HG02970 (cell line): ENCODE measurements at regions not wholly inside any gene's neighbourhood (a gene's known extent, or its start where the extent isn't known, plus 50 kb on each side); places are given as distances from the start of the nearest gene placed in this dataset.
"Not testable (repeated sequence)": the region's sequence is repeated elsewhere in the genome, so short reads cannot be mapped to it uniquely, and the experiment has no call there.

Source experiments
- ATAC-seq: cut with Tn5 transposase; IDR thresholded peaks from one replicate; pipeline ENCODE4 v1.9.1; 2021; ENCODE audit warnings: mild to moderate bottlenecking, moderate library complexity, moderate number of reproducible peaks; ENCODE audit not compliant: unreplicated experiment, low FRiP score

DNA sequence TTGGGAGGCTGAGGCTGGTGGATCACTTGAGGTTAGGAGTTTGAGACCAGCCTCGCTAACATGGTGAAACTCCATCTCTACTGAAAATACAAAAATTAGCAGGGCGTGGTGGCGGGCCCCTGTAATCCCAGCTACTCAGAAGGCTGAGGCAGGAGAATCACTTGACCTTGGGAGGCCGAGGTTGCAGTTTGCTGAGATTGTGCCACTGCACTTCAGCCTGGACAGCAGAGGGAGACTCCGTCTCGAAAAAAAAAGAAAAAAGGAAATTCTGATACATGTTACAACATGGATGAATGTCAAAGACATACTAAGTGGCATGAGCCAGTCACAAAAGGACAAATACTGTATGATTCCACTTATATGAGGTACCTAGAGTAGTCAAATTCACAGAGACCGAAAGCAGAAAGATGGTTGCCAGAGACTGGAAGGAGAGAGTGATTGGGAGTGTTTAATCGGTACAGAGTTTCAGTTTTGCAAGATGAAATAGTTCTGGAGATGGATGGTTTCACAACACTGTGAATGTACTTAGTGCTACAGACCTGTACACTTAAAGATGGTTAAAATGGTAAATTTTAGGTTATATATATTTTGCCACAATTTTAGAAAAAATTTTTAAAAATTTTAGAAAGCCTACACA, 92.3 kb downstream of the BLID start:
- no peak for ATAC-seq

DNA sequence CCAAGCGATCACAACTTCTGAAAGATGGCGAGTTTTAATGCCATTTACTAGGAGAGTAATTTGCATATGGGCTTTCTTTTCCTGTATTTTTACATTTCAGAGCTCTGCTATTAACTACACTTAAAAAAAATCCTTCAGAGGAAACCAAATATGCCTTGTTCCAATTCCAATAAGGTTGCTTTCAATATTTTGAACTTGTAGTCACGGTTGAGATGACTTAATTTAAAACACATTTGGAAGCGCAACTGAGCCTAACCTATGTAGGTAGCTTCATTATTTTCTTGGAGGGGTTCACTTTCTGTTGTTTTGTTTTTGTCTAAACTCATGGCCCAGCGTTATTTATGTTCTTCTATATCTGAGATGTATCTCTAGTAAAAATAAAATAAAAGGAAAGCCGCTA, 93.4 kb downstream of the BLID start:
- ATAC-seq = no peak

DNA sequence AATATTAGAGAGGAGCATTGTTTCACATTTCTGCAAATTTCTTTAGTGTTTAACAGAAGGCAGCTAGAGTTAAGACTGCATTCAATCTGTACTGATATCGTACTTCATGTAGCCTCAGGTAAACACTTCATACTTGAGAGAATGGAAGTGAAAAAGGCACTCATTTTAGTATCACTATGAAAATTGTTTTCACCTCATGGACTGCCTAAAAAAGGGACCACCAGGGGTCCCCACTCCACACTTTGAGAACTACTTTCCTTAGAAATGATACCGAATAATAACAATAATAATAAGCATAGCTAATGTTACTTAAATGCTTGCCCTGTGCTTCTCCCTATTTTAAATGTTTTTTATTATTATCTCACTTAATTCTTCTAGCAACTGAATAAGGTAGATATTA, 95.1 kb downstream of the BLID start:
- ATAC-seq = no peak

DNA sequence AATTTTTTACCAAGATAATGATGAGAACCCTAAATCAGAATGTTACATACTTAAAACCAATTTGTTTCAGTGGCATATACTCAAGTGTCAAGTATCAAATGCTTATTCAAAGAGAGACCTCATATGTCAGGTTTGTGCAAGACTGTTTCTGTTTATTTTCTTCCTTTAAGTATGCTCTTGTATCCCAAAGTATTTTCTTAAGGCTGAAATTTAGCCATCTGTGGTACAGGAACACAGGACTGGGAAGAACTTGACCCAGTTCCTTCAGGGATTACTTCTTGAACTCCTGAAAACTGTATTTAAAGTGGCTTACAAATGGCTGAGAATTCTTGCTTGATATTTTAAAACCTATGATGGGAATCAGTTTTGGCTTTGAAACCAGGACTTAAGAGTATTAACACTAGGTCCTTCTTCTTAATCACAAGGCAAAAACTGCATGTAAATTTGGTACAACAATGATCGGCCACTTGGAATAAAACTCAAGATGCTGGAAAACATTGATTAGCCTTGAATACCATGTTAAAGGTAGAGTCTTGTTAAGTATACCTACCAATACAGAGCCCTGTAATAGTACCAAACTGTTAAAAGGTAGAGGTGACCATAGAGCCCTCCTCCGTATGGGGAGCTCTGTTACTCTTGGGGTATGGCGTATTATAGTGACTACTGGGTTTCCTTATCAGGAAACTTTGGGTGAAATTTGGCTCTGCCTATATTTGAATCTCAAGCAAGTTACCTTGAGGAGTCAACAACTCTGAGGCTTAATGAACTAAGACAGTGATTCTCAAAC, 95.9 kb downstream of the BLID start:
- ATAC-seq = no peak

DNA sequence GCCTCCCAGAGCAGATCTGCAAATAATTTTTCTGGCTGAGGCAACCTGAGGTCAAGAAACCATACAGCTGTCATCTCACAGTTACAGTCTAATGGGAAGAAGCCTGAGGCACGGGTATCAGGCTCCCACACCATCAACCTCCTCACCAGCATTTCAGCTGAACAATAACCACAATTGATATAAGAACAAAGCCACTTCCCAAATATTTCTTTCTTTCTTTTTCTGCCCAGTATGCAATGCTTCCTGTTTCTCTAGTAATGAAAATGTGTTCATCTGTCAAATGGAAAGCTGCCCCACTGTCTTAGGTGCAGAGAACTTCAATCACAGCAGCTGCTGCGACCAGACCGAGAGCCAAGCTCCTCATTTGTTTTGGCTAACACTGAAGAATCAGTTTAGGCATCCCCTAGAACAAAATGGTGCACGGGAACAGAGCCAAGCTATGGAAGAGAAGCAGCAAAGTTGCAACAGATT, 108.4 kb downstream of the BLID start:
- no peak for ATAC-seq

DNA sequence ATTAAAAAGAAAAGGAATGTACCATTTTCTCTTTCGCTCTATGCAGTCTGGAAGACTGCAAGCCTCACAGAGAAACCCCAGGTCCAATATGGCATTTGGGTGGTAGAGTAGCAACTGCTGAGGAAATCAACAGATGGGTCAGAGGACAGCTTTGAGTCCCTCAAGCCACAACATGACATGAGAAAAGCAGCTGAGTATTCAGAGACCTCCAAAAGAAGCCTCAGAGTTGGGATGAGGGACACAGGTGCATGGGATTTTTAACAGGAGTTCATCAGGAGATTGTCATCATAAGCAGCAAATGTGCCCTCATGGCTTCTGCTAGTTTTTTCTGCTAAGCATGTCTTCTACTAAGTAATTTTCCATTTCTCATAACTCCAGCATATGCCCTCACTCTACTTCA, 111.6 kb downstream of the BLID start:
- ATAC-seq = no peak

DNA sequence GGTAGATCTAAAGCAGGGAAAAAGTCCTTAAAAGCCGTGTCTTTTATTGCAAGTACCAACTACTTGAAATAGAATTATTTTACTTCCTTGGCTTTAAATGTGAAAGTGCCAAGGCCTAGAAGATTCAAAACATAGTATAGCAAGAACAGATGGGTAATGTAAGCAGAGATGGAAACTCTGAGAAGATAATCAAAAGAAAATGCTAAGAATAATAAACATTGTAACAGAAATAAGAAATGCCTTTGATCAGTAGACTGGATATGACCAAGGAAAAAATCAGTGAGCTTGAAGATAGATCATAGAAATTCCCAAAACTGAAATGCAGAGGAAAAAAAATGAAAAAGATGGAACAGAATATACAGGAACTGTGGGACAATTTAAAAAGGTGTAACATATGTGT, 113.1 kb downstream of the BLID start:
- ATAC-seq = no peak

DNA sequence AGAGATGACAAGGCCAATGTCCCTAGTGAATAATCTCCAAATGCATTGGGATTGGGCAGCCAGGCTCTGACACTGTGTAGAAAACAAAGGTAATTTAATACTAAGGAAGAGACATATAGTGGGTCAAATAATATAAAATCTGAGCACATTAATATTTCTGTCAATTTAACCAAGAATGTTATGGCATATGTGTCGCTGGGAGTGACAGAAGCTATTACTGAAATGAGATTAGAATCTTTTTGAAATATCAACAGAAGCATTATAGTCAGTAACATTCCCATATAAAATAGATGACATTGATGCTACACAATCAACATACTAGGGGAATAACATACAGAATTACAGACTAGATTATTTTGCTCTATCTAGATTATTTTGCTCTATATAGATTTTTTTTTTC, 114.0 kb downstream of the BLID start:
- ATAC-seq = no peak

DNA sequence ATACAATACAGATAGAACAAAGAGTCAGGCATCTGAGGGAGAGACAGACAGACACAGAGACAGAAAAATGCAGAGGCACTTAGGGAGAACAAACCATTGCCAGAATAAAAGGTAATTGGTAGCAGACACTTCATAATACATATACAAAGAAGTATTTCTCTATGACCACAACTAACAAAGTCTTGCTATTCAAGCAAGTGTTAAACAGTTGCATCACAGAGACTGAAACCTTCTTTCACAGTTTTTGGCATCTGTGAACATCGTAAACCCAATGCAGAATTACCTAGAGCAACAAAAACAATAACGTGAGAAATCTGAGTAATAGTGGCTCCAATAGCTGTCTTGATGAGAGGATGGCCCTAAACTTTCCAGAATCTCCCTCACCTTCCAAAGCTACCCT, 116.4 kb downstream of the BLID start:
- no peak for ATAC-seq

DNA sequence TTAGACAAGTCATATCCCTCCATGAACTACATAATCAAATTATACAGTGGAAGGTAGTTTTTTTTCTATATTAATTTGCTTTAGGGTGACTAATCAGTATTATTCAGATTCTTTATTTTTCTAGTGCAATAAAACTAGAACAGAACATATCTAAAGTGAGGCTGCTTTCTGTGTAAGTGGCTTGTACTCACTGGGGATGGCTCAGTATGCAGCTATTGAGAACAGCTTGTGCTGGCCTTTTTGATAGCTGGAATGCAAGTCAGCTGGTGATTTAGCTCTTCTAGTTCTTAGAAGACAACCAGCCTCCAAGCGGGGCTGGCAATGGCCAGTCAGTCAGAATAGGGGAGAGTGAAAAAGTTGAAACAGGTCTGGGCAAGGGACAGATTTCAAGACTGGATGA, 119.4 kb downstream of the BLID start:
- no peak for ATAC-seq

DNA sequence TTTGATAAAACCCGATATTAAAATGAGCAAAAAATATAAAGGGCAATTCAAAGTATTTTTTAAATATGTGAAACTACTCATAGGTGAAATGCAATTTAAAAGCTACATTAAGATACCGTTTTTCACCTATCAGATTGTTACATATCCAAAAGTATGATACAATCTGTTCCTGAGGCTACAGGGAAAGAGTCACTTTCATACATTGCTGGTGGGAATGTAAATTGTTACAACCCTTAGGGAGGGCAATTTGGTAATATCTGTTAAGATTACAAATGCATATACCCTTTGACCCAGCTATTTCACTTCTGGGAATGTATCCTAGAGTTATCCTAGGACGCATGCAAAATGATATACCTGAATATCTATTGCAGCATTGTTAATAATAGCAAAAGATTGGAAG, 132.1 kb downstream of the BLID start:
- ATAC-seq = no peak

DNA sequence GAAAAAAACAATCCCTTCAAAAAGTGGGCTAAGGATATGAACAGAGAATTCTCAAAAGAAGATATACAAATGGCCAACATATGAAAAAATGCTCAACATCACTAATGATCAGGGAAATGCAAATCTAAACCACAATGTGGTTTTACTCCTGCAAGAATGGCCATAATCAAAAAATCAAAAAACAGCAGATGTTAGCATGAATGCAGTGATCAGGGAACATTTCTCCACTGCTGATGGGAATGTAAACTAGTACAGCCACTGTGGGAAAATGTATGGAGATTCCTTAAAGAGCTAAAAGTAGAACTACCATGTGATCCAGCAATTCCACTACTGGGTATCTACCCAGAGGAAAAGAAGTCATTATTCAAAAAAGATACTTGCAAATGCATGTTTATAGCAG, 138.1 kb downstream of the BLID start:
- ATAC-seq = not testable (repeated sequence)

DNA sequence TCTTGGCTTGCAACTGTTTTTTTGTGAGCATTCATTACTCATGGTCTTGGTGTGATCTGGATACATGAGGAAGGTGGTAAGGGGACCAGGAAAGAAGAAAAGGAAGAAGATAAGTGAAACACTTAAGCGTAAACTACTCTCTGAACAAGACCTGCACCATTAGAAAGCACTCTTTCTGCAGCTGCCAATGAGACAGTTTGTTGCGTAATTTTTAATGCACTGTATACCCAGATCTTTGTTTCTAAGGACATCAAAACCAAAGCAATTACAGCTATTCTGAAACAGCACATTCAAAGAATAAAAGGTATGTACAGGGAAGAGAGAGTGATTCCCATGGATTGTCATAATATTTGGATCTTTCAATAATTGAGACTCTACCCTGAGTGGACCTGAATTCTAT, 147.4 kb downstream of the BLID start:
- ATAC-seq = no peak

DNA sequence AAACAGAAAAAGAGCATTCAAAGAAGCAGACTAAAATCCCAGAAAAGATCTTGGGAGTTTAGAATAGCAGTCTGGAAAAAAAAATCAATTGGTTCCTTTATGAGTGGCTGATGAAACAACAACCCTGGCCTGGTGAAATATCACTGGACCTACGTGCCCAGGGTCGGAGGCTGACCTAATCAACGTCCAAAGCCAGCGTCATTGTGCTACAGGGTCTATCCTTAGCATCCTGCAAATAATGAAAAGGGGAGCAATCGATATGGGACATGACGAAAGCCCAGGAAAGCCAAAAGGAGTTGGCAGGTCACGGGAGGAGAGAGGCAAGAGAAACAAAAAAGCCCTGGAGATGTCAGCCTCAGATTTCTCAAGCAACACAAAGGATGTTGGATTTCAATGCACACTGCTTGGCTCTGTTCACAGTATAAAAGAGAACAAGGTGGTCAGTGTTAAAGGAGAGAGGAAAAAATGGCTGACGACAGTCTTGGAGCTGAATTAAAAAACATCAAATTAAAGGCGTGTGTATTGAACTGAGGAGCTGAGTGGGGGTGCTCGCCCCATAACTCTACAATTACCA, 148.8 kb downstream of the BLID start:
- ATAC-seq = no peak

DNA sequence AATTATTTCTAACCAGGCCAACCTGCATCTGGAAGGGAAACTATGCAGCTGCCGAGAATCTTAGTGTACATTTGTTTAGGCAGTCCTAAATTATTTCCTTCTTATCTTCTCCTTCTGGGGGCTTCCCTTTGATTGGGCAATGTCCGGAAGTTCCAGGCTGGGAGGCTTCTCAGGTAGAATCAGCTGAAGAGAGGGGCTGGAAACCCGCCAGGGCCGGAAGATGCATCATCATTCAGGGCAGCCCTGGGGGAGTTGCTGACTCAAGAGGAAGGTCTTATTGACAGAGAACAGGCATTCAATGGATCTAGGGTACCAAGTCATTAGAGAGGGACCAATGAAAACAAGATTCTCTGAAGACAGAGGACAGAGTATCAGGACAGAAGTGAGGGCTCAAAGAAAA, 150.7 kb downstream of the BLID start:
- no peak for ATAC-seq

DNA sequence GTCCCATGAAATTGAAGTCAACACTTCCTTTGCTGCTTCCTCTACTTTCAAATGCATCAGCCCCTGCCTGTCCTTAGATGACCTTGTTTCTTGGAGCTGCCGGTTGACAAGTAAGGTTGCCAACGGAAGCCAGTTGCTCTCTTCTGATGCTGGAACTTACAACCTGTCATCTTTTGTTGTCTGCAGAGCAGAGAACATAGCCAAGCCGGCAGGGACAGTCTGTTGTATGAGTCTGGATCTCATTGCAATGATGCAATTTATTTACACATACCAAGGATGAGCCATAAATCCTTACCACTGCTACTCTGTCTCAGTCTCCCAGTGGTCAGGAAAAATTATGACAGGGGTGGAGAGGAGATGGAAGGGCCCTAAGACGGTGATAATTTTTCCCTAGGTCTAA, 151.4 kb downstream of the BLID start:
- no peak for ATAC-seq

DNA sequence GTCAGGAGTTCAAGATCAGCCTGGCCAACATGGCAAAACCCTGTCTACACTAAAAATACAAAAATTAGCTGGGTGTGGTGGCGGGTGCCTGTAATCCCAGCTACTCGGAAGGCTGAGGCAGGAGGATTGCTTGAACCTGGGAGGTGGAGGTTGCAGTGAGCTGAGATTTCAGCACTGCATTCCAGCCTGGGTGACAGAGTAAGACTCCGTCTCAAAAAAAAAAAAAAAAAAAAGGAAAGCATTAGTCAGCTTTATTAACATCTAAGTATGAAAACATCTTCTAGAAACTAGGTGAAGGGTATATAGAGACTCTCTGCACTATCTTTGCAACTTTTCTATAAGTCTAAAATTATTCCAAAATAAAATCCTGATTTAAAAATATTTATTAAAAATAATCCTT, 152.2 kb downstream of the BLID start:
- ATAC-seq = not testable (repeated sequence)

DNA sequence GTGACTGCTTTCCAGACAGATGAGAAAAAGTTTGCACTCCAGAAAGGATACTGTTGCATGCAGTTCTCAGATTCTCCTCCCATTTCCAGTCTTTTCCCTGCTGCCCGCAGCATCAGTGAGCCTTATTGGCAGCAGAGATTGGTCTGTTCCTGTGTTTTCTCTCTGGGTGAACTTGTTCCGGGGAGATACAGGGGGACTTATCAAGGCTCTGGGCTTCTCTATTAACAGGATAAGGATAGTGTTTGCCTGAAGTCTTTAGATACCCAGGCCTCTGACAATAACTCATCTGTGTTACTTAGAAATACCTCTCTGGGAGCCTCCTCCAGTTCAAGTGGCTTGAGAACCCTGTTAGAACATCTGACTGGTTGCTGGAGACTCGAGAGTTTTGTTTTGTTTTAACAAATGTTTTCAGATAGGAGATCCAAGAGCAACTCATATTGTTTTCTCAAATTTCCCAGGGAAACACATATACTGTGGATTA, 154.7 kb downstream of the BLID start:
- ATAC-seq = no peak

DNA sequence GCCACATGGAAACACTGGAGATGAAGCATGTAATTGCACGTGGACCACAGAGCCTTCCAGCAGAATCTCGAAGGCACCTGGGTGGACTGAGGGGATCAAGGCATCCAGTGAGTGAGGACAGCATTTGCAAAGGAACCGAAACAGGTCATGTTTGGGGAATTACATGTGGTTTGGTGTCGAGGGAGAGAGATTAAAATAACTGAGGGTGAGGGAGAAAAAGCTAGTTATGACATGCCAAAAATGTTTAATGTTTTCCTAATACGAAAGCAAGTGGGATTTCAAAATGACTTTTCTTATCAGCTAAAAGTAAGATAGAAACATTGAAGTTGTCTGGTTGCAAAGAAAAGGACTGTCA, 157.1 kb downstream of the BLID start:
- ATAC-seq = no peak

DNA sequence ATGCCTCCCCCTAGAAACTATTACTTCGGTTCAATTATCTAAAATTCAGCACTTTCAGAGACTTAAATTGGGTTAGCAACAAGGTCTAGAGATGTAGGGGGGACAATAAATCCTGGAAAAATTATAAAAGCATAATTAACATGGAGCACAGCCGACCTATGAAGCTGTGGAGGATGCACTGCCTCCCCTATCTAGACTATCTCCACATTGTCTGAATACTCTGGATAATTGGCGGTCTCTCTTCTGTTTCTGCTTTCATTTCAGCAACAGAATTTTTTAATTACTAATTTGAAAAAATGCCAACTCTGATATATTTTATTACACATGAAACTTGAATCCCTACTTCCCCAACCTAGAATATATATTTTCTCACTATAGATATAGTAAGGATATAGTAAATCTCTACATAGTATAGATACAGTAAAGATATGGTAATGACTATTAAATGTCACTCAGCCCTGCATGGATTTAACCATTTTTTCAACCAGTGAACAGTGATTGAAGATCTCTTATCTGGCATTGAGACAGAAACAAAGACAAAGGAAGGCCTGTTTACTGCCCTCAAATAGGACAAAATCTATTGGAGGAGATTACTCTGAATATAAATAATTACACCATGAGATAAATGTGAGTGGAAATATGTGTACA, 157.6 kb downstream of the BLID start:
- no peak for ATAC-seq

DNA sequence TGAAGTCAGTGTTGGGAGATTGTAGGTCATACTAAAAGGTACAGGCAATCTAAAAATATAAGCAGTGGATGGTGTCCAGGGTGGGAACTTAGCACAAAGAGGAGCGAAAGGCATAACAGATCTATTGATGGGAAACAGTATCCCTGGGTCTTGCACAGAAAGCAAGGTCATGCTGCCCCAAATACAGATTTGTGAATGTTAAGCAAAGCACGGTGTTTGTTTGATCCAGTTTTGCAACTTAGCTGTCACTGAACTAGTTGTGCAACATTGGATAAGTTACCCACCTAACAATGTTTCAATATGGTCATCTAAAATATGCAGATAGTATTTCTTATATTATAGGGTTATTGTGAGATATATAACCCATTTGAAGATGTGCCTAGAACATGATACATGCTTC, 162.9 kb downstream of the BLID start:
- no peak for ATAC-seq
